HepG2 (cell line): ENCODE measurements at regions not wholly inside any gene's neighbourhood (a gene's known extent, or its start where the extent isn't known, plus 50 kb on each side); places are given as distances from the start of the nearest gene placed in this dataset.
A peak's percentile ranks its signal among the peaks of the same experiment; 100 is the strongest.

Source experiments
- ATAC-seq: fragments of 200-7000 bp; cut with Tn5 transposase; 3 replicates; pipeline ENCODE4 v1.9.1; 2020; ENCODE audit warnings: mild to moderate bottlenecking, moderate library complexity
- BruUV-seq: library from RNA; stranded (reverse); fragments of 400-500 nt; replicated peaks from 2 replicates; lab custom pipeline; 2021; lab: Mats Ljungman, UMichigan
- CTCF ChIA-PET: fragments of 300-600 bp; formaldehyde crosslinking; extraction: SDS; loops from one replicate; lab custom pipeline; 2021; ENCODE audit warnings: low total read pairs, inconsistent platforms, low intra/inter-chr PET ratio; lab: Yijun Ruan, JAX
- POLR2A ChIA-PET: fragments of 350-600 bp; sonication (Branson Sonifier 250); formaldehyde crosslinking; loops from one replicate; lab custom pipeline; 2020; ENCODE audit warnings: antibody characterized with exemption, inconsistent platforms; lab: Yijun Ruan, JAX
- DNase-seq: peaks from one replicate; pipeline ENCODE4 v3.0.0-alpha.2; 2015; ENCODE audit warnings: low spot score
- FAIRE-seq: peaks from 3 replicates; lab custom pipeline; 2011; peaks lifted over from hg19 to GRCh38; lab: Jason Lieb, UNC
- H2AFZ ChIP-seq: one replicate; pipeline ENCODE4 v1.6.1; 2011; ENCODE audit warnings: low read length, inconsistent platforms
- H3K27ac ChIP-seq: fragments of 300-600 bp; 3 replicates; pipeline ENCODE4 v1.8.0; 2011; ENCODE audit warnings: mixed run types, mild to moderate bottlenecking, mixed read lengths, low read length, inconsistent platforms; ENCODE audit not compliant: insufficient read depth; ENCODE audit errors: extremely low read length
- H3K27me3 ChIP-seq, 2 experiments: fragments of 200-600 bp in 1 of 2; 2 replicates in 1 of 2; 3 replicates in 1 of 2; pipeline versions ENCODE4 v1.6.0 to v1.8.0; 2011; ENCODE audit warnings: low read length in 2 of 2, mild to moderate bottlenecking in 2 of 2, moderate library complexity in 2 of 2, inconsistent platforms in 1 of 2; ENCODE audit not compliant: insufficient read depth in 2 of 2, control insufficient read depth in 1 of 2
- H3K36me3 ChIP-seq, 2 experiments: fragments of 200-600 bp in 1 of 2; replicated peaks in 1 of 2; 2 replicates in 1 of 2; 3 replicates in 1 of 2; pipeline versions ENCODE4 v1.5.1 to v1.8.0; 2011; ENCODE audit warnings: low read length in 2 of 2, inconsistent platforms in 1 of 2; ENCODE audit not compliant: insufficient read depth in 2 of 2, control insufficient read depth in 1 of 2
- H3K4me1 ChIP-seq: 2 replicates; pipeline ENCODE4 v1.5.1; 2012; ENCODE audit warnings: low read length, inconsistent platforms; ENCODE audit not compliant: insufficient read depth
- H3K4me2 ChIP-seq: 2 replicates; pipeline ENCODE4 v1.6.0; 2011; ENCODE audit warnings: low read depth, low read length, inconsistent platforms
- H3K4me3 ChIP-seq, 3 experiments: fragments of 200-600 bp in 1 of 3; sonication (generic), shearing (Covaris generic) in 1 of 3; replicated peaks in 1 of 3; 2 replicates each; pipeline ENCODE4 v1.5.1; 2011 to 2016; ENCODE audit warnings: low read length in 3 of 3, inconsistent platforms in 2 of 3, low read depth in 2 of 3, mild to moderate bottlenecking in 2 of 3, control low read depth in 1 of 3, mixed read lengths in 1 of 3; ENCODE audit not compliant: insufficient read depth in 1 of 3
- H3K79me2 ChIP-seq: one replicate; pipeline ENCODE4 v1.6.1; 2011; ENCODE audit warnings: low read length, inconsistent platforms; ENCODE audit not compliant: insufficient read depth
- H3K9ac ChIP-seq: 2 replicates; pipeline ENCODE4 v1.6.0; 2011; ENCODE audit warnings: mild to moderate bottlenecking, low read depth, low read length, inconsistent platforms; ENCODE audit not compliant: insufficient read depth
- H3K9me3 ChIP-seq: 2 replicates; pipeline ENCODE4 v1.5.1; 2012; ENCODE audit warnings: mild to moderate bottlenecking, low read length
- H4K20me1 ChIP-seq: 2 replicates; pipeline ENCODE4 v1.6.0; 2011; ENCODE audit warnings: inconsistent platforms, mild to moderate bottlenecking, low read length, moderate library complexity; ENCODE audit not compliant: insufficient read depth
- ATF7 ChIP-seq, 2 experiments: fragments of 450-650 bp in 1 of 2; sonication (generic) in 1 of 2; formaldehyde crosslinking in 1 of 2; IDR thresholded peaks; 2 replicates each; pipeline versions ENCODE4 v1.4.0 to v1.6.1; 2016 to 2020; ENCODE audit warnings: antibody characterized with exemption in 1 of 2, mild to moderate bottlenecking in 1 of 2, missing genetic modification reagents in 1 of 2
- CERS6 ChIP-seq: sonication (generic); formaldehyde crosslinking; IDR thresholded peaks from 2 replicates; pipeline ENCODE4 v1.5.0; 2020; ENCODE audit warnings: missing genetic modification reagents
- CREB1 ChIP-seq, 2 experiments: fragments of 450-650 bp in 1 of 2; IDR thresholded peaks; 2 replicates each; pipeline ENCODE4 v1.6.1; 2016 to 2017; ENCODE audit warnings: control low read depth in 1 of 2, mild to moderate bottlenecking in 1 of 2, missing compliant biosample characterization in 1 of 2, missing genetic modification characterization in 1 of 2
- EZH2 ChIP-seq: conservative IDR thresholded peaks from 2 replicates; pipeline ENCODE4 v1.6.1; 2012; ENCODE audit warnings: mild to moderate bottlenecking, low read depth, low read length, moderate library complexity
- FOXK1 ChIP-seq: sonication (generic); formaldehyde crosslinking; IDR thresholded peaks from 2 replicates; pipeline ENCODE4 v1.4.0; 2020; ENCODE audit warnings: low read depth, missing genetic modification reagents, borderline replicate concordance
- GATA4 ChIP-seq: sonication (generic); IDR thresholded peaks from 2 replicates; pipeline ENCODE4 v1.6.1; 2016; ENCODE audit warnings: antibody characterized with exemption, low read depth, borderline replicate concordance
- HOXA3 ChIP-seq: sonication (generic); formaldehyde crosslinking; IDR thresholded peaks from 2 replicates; pipeline ENCODE4 v1.5.0; 2020; ENCODE audit warnings: missing genetic modification reagents
- KDM2A ChIP-seq: sonication (generic); formaldehyde crosslinking; IDR thresholded peaks from 2 replicates; pipeline ENCODE4 v1.4.0; 2020; ENCODE audit warnings: low read depth, missing genetic modification reagents, borderline replicate concordance
- NCOA1 ChIP-seq: sonication (generic); formaldehyde crosslinking; IDR thresholded peaks from 2 replicates; pipeline ENCODE4 v1.9.0; 2021; ENCODE audit warnings: missing genetic modification reagents
- ONECUT2 ChIP-seq: sonication (generic); formaldehyde crosslinking; IDR thresholded peaks from 2 replicates; pipeline ENCODE4 v1.4.0; 2020; ENCODE audit warnings: missing genetic modification reagents
- POGK ChIP-seq: sonication (generic); formaldehyde crosslinking; conservative IDR thresholded peaks from 2 replicates; pipeline ENCODE4 v1.8.0; 2022; ENCODE audit warnings: mild to moderate bottlenecking, moderate library complexity, missing genetic modification reagents
- ZNF468 ChIP-seq: sonication (generic); formaldehyde crosslinking; IDR thresholded peaks from 2 replicates; pipeline ENCODE4 v1.8.0; 2022; ENCODE audit warnings: mild to moderate bottlenecking, moderate library complexity, missing genetic modification reagents
- ZNF660 ChIP-seq: sonication (generic); formaldehyde crosslinking; IDR thresholded peaks from 2 replicates; pipeline ENCODE4 v1.5.1; 2020; ENCODE audit warnings: mild to moderate bottlenecking, low read depth, missing genetic modification reagents, borderline replicate concordance
- ZNF766 ChIP-seq: sonication (generic); formaldehyde crosslinking; IDR thresholded peaks from 2 replicates; pipeline ENCODE4 v1.5.0; 2020; ENCODE audit warnings: missing genetic modification reagents, borderline replicate concordance
- WGBS: methylation state at CpG from one replicate; pipeline ENCODE4 v1.1.6; 2017; ENCODE audit warnings: low lambda C conversion rate; 5-methylcytosine and 5-hydroxymethylcytosine counted together
- in situ Hi-C: cut with HindIII; loops from 2 replicates; pipeline ENCODE4 v1.10.0; 2017; ENCODE audit warnings: low pct_unique_long_range_greater_than_20kb; ENCODE audit not compliant: extremely low pct_ligation_motif_present
- intact Hi-C: fragments of 100-400 bp; cut with micrococcal nuclease; formaldehyde crosslinking; loops from one replicate; pipeline ENCODE4 v1.10.0; 2022; ENCODE audit not compliant: unreplicated experiment

- no peak overlapping the region for H3K27ac ChIP-seq
- H2AFZ ChIP-seq = no peak overlapping the region
- no peak overlapping the region for H3K4me2 ChIP-seq
- in situ Hi-C loops = no loop called here
- no peaks in the 10 kb centered on the region for H3K4me1 ChIP-seq
- intact Hi-C loops = no loop called here
- FAIRE-seq = no peak
- no peaks in the 10 kb centered on the region for H3K36me3 ChIP-seq
- no peak overlapping the region for H3K4me3 ChIP-seq
- ChIA-PET POLR2A (no interaction called here), CTCF (no interaction called here)
- H3K9ac ChIP-seq = no peak overlapping the region
- no peak for DNase-seq
- no peaks in the 10 kb centered on the region for H3K79me2 ChIP-seq
- no peaks in the 10 kb centered on the region for H4K20me1 ChIP-seq
- ATAC-seq = no peak
- H3K27me3 ChIP-seq = peaks cover 0 to 17% of the 10 kb centered on the region in 2 experiments; a peak in 3 of 5 replicates
- H3K9me3 ChIP-seq = no peaks in the 10 kb centered on the region
- no TSS peak for BruUV-seq
- TF ChIP-seq ZNF660 (CRISPR knock-in tag) = no peak
- TF ChIP-seq ZNF766 (CRISPR knock-in tag) = no peak
- no peak for TF ChIP-seq ZNF468 (CRISPR knock-in tag)
- TF ChIP-seq GATA4 = no peak
- no peak for TF ChIP-seq NCOA1 (CRISPR knock-in tag)
- 1% methylated on average over 2 of the region's 2 CpGs for WGBS
Measured at GRCh38 chr10:4252701-4253100, 467.7 kb upstream of the KLF6 start.

GRCh38 chr10:4250587-4250887, 465.5 kb upstream of the KLF6 start:
- no peak for DNase-seq
- TF ChIP-seq ATF7 (IDR thresholded peaks at IDR 0.05) (peak; percentile 81), ATF7 (CRISPR knock-in tag; IDR thresholded peaks at IDR 0.05) (no peak), CERS6 (no peak), HOXA3 (CRISPR knock-in tag) (no peak), POGK (CRISPR knock-in tag) (no peak), EZH2 (no peak), FOXK1 (CRISPR knock-in tag) (no peak), CREB1 (IDR thresholded peaks at IDR 0.05) (peak; percentile 40; the same call in 1 of the 2 replicates), CREB1 (CRISPR knock-in tag; IDR thresholded peaks at IDR 0.05) (no peak), KDM2A (CRISPR knock-in tag) (no peak), ONECUT2 (no peak)
- Histone ChIP-seq H3K27me3 (peaks cover 0 to 7% of the 10 kb centered on the region in 2 experiments; a peak in 3 of 5 replicates), H3K79me2 (no peaks in the 10 kb centered on the region), H3K9me3 (no peaks in the 10 kb centered on the region), H4K20me1 (no peaks in the 10 kb centered on the region), H3K27ac (no peak overlapping the region), H3K9ac (no peak overlapping the region), H3K4me3 (no peak overlapping the region), H3K4me2 (no peak overlapping the region), H2AFZ (no peak overlapping the region), H3K36me3 (no peaks in the 10 kb centered on the region), H3K4me1 (no peaks in the 10 kb centered on the region)
- CTCF ChIA-PET = no interaction called here
- intact Hi-C loops (no loop called here), in situ Hi-C loops (no loop called here)
- WGBS = 6% methylated on average over 2 of the region's 2 CpGs
- no peak for ATAC-seq
- POLR2A ChIA-PET = no interaction called here
- FAIRE-seq = no peak
- BruUV-seq = no TSS peak
